GM23248 (cell line): ENCODE measurements at regions not wholly inside any gene's neighbourhood (a gene's known extent, or its start where the extent isn't known, plus 50 kb on each side); places are given as distances from the start of the nearest gene placed in this dataset.

Source experiments
- EZH2 ChIP-seq: fragments of 200-600 bp; sonication (generic); IDR thresholded peaks from 2 replicates; pipeline ENCODE4 v1.6.1; 2018; ENCODE audit warnings: antibody characterized with exemption, mild to moderate bottlenecking; ENCODE audit not compliant: insufficient read depth, poor library complexity, severe bottlenecking
- EZH2phosphoT487 ChIP-seq: fragments of 200-600 bp; sonication (generic); IDR thresholded peaks from 2 replicates; pipeline ENCODE4 v1.6.1; 2018; ENCODE audit warnings: antibody characterized with exemption, moderate library complexity, mild to moderate bottlenecking, low read depth; ENCODE audit not compliant: insufficient read depth

- TF ChIP-seq EZH2 (no peak), EZH2phosphoT487 (no peak)
These were observed 79.7 kb upstream of the EDNRA start for GRCh38 chr4:147401221-147401620.
